H7 (cell line): ENCODE measurements at regions not wholly inside any gene's neighbourhood (a gene's known extent, or its start where the extent isn't known, plus 50 kb on each side); places are given as distances from the start of the nearest gene placed in this dataset.

Source experiments
- DNase-seq: peaks from one replicate; pipeline ENCODE4 v3.0.0; 2012
- H3K27me3 ChIP-seq: 2 replicates; pipeline ENCODE4 v1.6.0; 2011; ENCODE audit warnings: mild to moderate bottlenecking, low read length; ENCODE audit not compliant: control insufficient read depth, insufficient read depth
- H3K36me3 ChIP-seq: replicated peaks from 2 replicates; pipeline ENCODE4 v1.5.1; 2011; ENCODE audit warnings: low read length; ENCODE audit not compliant: control insufficient read depth, insufficient read depth
- H3K4me3 ChIP-seq: 2 replicates; pipeline ENCODE4 v1.5.1; 2011; ENCODE audit warnings: low read depth, mild to moderate bottlenecking, control low read depth, low read length, moderate library complexity; ENCODE audit not compliant: insufficient read depth

- DNase-seq: no peak
- Histone ChIP-seq H3K36me3 (no peaks in the 10 kb centered on the region), H3K4me3 (no peak overlapping the region), H3K27me3 (no peaks in the 10 kb centered on the region)
Measured at GRCh38 chr2:65669574-65669973, 237.2 kb upstream of the SPRED2 start.

DNA sequence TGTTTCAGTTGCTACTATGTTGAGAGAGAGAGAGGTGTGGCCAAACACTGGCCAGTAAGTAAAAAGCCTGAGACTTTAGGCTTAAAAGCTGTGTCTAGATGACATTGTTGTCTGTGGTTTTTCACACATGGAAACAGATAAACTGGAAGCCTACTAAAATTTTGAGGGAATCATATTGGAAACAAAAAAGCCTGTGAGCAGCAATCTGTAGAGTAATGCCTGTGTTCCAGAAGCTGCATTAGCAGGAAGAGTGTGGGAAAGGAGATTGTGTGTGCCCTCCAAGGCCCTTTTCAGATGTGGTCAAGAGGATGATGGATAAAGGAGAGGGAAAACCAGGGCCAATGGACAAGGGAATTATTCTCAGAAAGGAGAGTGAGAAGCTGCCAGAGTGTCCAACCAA lies 236.3 kb upstream of the SPRED2 start:
- no peaks in the 10 kb centered on the region for H3K27me3 ChIP-seq
- DNase-seq: no peak
- no peaks in the 10 kb centered on the region for H3K36me3 ChIP-seq
- H3K4me3 ChIP-seq: no peak overlapping the region

DNA sequence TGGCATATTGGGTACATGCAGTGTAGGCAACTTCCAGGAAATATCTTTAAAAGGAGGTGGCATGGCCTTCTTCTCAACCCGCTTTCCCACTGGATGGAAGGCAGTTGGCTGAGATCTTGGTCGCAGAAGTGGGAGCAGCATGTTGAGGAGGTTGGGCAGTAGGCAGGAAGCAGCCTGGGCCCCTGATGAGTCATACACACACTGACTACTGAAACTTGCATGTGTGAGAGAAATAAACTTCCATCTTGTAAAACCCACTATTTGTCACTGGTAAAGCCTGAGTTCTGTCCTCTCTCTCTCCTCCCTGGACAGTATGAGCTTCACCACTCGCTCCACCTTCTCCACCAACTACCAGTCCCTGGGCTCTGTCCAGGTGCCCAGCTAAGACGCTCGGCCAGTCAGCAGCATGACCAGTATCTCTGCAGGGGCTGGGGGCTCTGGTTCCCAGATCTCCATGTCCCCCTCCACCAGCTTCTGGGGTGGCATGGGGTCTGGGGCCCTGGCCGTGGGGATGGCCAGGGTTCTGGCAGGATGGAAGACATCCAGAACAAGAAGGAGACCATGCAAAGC lies 233.8 kb upstream of the SPRED2 start:
- DNase-seq: no peak
- Histone ChIP-seq H3K4me3 (no peak overlapping the region), H3K27me3 (no peaks in the 10 kb centered on the region), H3K36me3 (no peaks in the 10 kb centered on the region)

GRCh38 chr2:65664931-65665330 lies 232.5 kb upstream of the SPRED2 start:
- no peaks in the 10 kb centered on the region for H3K36me3 ChIP-seq
- H3K27me3 ChIP-seq: no peaks in the 10 kb centered on the region
- DNase-seq: no peak
- no peak overlapping the region for H3K4me3 ChIP-seq

DNA sequence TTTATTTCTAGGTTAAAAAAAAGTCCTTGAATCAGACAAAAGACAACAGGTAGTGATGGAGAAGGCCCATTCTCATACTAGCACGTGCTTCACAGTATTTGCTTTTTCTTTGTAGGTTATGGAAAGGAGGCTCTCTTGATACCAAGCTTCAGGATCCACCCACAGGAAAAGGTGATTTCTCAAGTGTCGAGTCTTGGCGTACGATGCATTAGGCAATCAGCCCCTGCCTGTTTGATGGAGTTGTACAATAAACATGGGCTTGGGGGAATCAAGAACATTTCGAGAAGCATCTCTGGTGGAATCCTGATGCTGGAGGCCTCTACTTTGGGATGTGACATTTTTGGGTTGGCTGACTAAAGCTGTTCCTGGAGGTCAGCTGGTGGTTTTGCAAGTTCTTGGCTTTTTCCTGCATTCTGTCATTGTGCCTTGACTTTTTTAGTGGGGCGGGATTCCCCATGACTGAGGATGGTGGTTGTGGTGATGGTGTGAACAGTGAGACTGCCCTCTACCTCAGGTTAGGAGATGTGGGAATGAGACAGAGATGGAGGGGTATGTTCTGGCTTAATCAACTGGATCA lies 231.5 kb upstream of the SPRED2 start:
- no peak for DNase-seq

DNA sequence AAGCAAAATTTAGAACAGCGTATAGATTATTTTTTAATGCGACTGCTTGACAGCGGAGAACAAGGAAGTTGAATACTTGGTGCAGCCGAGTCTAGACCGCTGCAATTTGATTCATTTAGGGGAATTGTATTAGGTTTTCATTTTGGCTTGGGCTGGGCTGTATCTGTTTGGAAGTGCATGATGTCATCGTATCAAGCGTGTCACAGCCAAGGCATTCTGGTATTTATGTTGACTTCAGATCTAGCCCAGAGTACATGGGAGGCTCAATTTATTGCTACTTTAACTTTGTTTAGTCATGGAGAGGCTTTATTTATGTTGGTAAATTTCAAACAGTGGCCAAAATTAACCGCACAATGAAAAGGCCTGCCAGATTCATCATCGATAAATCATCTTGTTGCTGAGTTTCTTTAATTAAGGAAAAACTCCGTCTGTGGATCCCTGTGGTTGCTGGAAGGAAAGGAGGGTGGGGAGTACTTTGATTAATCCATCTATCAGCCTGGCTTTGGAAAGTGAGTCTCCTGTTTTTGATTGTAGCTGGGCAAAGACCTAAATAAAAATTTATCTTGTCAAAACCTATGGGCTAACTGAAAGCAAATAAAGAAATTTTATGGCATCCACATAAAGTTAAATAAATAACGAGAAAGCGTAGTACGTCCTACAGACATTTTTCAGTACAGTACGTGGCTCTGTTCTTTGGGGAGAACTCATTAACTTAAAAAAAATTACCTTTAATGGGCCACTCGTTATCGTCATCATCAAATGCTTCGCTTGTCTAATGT lies 230.4 kb upstream of the SPRED2 start:
- DNase-seq: no peak
- Histone ChIP-seq H3K27me3 (no peaks in the 10 kb centered on the region), H3K36me3 (no peaks in the 10 kb centered on the region), H3K4me3 (no peak overlapping the region)

More for the DNA sequence above, 231.5 kb upstream of the SPRED2 start:
- no peaks in the 10 kb centered on the region for H3K36me3 ChIP-seq
- no peaks in the 10 kb centered on the region for H3K27me3 ChIP-seq
- no peak overlapping the region for H3K4me3 ChIP-seq

GRCh38 chr2:65661980-65662653 lies 229.7 kb upstream of the SPRED2 start:
- Histone ChIP-seq H3K36me3 (no peaks in the 10 kb centered on the region), H3K27me3 (no peaks in the 10 kb centered on the region), H3K4me3 (no peak overlapping the region)
- DNase-seq: no peak

- Histone ChIP-seq H3K4me3 (no peak overlapping the region), H3K36me3 (no peaks in the 10 kb centered on the region), H3K27me3 (no peaks in the 10 kb centered on the region)
- no peak for DNase-seq
Measured at GRCh38 chr2:65660340-65660739, 227.9 kb upstream of the SPRED2 start.

GRCh38 chr2:65658881-65659280 lies 226.5 kb upstream of the SPRED2 start:
- DNase-seq: no peak
- H3K27me3 ChIP-seq: no peaks in the 10 kb centered on the region
- no peaks in the 10 kb centered on the region for H3K36me3 ChIP-seq
- no peak overlapping the region for H3K4me3 ChIP-seq

DNA sequence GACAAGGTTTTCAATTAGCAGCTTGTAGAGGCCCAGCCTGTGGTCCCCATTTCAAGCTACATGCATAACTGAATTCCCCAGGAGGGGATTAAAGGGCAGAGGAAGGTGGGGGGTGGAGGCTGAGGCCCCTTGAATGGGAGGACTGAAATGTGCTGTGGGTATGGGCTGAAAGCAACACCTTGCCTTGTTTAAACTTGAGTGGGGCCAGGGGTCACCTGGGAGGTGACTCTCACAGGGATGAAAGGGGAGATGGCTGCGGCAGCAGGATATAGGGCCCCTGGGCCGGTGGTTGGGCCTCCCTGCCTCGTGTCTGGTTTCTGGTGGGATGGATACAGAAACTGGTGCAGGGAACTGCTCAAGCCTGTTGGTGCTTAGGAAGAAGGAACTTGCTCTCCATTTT lies 225.9 kb upstream of the SPRED2 start:
- Histone ChIP-seq H3K4me3 (no peak overlapping the region), H3K36me3 (no peaks in the 10 kb centered on the region), H3K27me3 (no peaks in the 10 kb centered on the region)
- no peak for DNase-seq

- DNase-seq: no peak
- Histone ChIP-seq H3K36me3 (no peaks in the 10 kb centered on the region), H3K27me3 (no peaks in the 10 kb centered on the region), H3K4me3 (no peak overlapping the region)
Measured at GRCh38 chr2:65656160-65656718, 223.8 kb upstream of the SPRED2 start.

- Histone ChIP-seq H3K36me3 (no peaks in the 10 kb centered on the region), H3K4me3 (no peak overlapping the region), H3K27me3 (no peaks in the 10 kb centered on the region)
- no peak for DNase-seq
Measured at GRCh38 chr2:65655000-65655399, 222.6 kb upstream of the SPRED2 start.

DNA sequence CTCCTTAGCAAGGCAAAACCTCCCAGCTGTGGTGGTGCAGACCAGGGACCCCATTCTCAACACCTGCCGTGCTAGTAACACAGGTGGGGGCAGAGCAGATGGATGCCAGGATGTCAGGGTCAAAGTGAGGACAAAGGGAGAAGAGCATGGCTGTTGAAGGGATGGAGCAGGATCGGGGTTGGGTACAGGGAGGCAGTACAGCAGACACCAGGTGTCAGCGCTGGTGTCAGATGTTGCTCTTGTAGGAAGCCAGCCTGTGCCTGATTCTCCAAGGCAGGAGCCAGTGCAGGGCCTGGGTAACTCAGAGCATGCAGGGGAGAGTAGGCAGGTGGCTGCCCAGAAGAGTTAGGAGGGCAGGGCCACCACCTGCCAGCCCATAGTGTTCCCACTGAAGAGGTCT lies 222.1 kb upstream of the SPRED2 start:
- H3K4me3 ChIP-seq: no peak overlapping the region

GRCh38 chr2:65652066-65652465 lies 219.7 kb upstream of the SPRED2 start:
- no peak for DNase-seq
- no peaks in the 10 kb centered on the region for H3K36me3 ChIP-seq
- no peak overlapping the region for H3K4me3 ChIP-seq
- H3K27me3 ChIP-seq: no peaks in the 10 kb centered on the region

More for the DNA sequence above, 222.1 kb upstream of the SPRED2 start:
- no peaks in the 10 kb centered on the region for H3K36me3 ChIP-seq
- no peaks in the 10 kb centered on the region for H3K27me3 ChIP-seq
- no peak for DNase-seq
